ENCODE measurements at regions not wholly inside any gene's neighbourhood (a gene's known extent, or its start where the extent isn't known, plus 50 kb on each side); places are given as distances from the start of the nearest gene placed in this dataset.

GRCh38 chr3:65146179-65146578 lies 458.4 kb upstream of the ADAMTS9 start:
- H3K4me3 Mint-ChIP-seq, result peak overlapping the region; percentile 19
- H3K9me3 Mint-ChIP-seq, result peaks cover 6% of the 10 kb centered on the region
- H3K4me1 Mint-ChIP-seq, result peaks cover 61% of the 10 kb centered on the region
- peak overlapping the region; percentile 99 for H3K27ac Mint-ChIP-seq
- POLR2A ChIA-PET, result no interaction called here
- peak; percentile 56 for DNase-seq (ENCODE audit: low spot score)
- peak; percentile 78 for ATAC-seq
- CTCF ChIA-PET, result interaction anchor here (0.6 to 2.3 kb wide), 4 partner anchors 24 to 613 kb away, joined by 3 to 10 read pairs (median 4); no protein-coding TSS in a partner anchor
- peaks cover 11% of the 10 kb centered on the region for H3K27me3 Mint-ChIP-seq (ENCODE audit: low read depth)
- peaks cover 3% of the 10 kb centered on the region; the same call in 1 of the 2 replicates for H3K36me3 Mint-ChIP-seq
- TF ChIP-seq GRHL2 (CRISPR knock-in tag; IDR thresholded peaks at IDR 0.05; ENCODE audit: insufficient replicate concordance, severe bottlenecking), result no peak
- TF ChIP-seq FOXP4 (CRISPR knock-in tag; IDR thresholded peaks at IDR 0.05), result peak; percentile 62; the same call in 1 of the 2 replicates
- no peak for TF ChIP-seq ZNF396 (CRISPR knock-in tag; IDR thresholded peaks at IDR 0.05; ENCODE audit: borderline replicate concordance)
- no peak for TF ChIP-seq ZNF671 (CRISPR knock-in tag; IDR thresholded peaks at IDR 0.05)
- TF ChIP-seq NFYB (CRISPR knock-in tag; conservative IDR thresholded peaks at IDR 0.05; ENCODE audit: low read depth), result no peak
- TF ChIP-seq OVOL2 (CRISPR knock-in tag; IDR thresholded peaks at IDR 0.05; ENCODE audit: borderline replicate concordance), result no peak
- no peak for TF ChIP-seq MLX (CRISPR knock-in tag; IDR thresholded peaks at IDR 0.05)
- 0 out of 2 replicates have a peak, but pooled peaks have one; percentile 20 for TF ChIP-seq ZNF532 (CRISPR knock-in tag; IDR thresholded peaks at IDR 0.05; ENCODE audit: borderline replicate concordance)
- TF ChIP-seq KAT7 (CRISPR knock-in tag; IDR thresholded peaks at IDR 0.05; ENCODE audit: borderline replicate concordance), result no peak
- TF ChIP-seq NFATC4 (CRISPR knock-in tag; IDR thresholded peaks at IDR 0.05), result no peak
- TF ChIP-seq ELF4 (CRISPR knock-in tag; IDR thresholded peaks at IDR 0.05; ENCODE audit: low read depth), result no peak
- no peak for TF ChIP-seq RORB (CRISPR knock-in tag; IDR thresholded peaks at IDR 0.05)
- no peak for TF ChIP-seq TEAD4 (CRISPR knock-in tag; IDR thresholded peaks at IDR 0.05)
- no peak for TF ChIP-seq ZNF423 (CRISPR knock-in tag; IDR thresholded peaks at IDR 0.05)
- no peak for TF ChIP-seq NR3C1 (CRISPR knock-in tag; conservative IDR thresholded peaks at IDR 0.05; ENCODE audit: low read depth)
- TF ChIP-seq IRF1 (CRISPR knock-in tag; IDR thresholded peaks at IDR 0.05), result no peak
- peak; percentile 64; the same call in 1 of the 2 replicates for TF ChIP-seq MAX (CRISPR knock-in tag; IDR thresholded peaks at IDR 0.05)
- TF ChIP-seq MYBL2 (CRISPR knock-in tag; IDR thresholded peaks at IDR 0.05), result no peak
- no peak for TF ChIP-seq NR1H2 (CRISPR knock-in tag; IDR thresholded peaks at IDR 0.05)
- TF ChIP-seq GABPB1 (CRISPR knock-in tag; IDR thresholded peaks at IDR 0.05), result no peak
- TF ChIP-seq ZNF317 (CRISPR knock-in tag; IDR thresholded peaks at IDR 0.05; ENCODE audit: borderline replicate concordance, low read depth), result no peak
- TF ChIP-seq GTF2I (CRISPR knock-in tag; conservative IDR thresholded peaks at IDR 0.05), result no peak
- TF ChIP-seq PREB (CRISPR knock-in tag; IDR thresholded peaks at IDR 0.05; ENCODE audit: borderline replicate concordance), result no peak
- no peak for TF ChIP-seq ATF1 (CRISPR knock-in tag; IDR thresholded peaks at IDR 0.05)
- TF ChIP-seq USF1 (CRISPR knock-in tag; IDR thresholded peaks at IDR 0.05), result no peak
- 0 out of 2 replicates have a peak, but pooled peaks have one; percentile 36 for TF ChIP-seq ETV6 (CRISPR knock-in tag; IDR thresholded peaks at IDR 0.05)
- TF ChIP-seq ZBTB21 (CRISPR knock-in tag; IDR thresholded peaks at IDR 0.05; ENCODE audit: borderline replicate concordance), result no peak
- TF ChIP-seq TEAD1 (CRISPR knock-in tag; IDR thresholded peaks at IDR 0.05), result peak; percentile 89; the same call in 1 of the 2 replicates
- no peak for TF ChIP-seq FOXJ3 (CRISPR knock-in tag; IDR thresholded peaks at IDR 0.05; ENCODE audit: borderline replicate concordance)
- no peak for TF ChIP-seq SMAD3 (CRISPR knock-in tag; IDR thresholded peaks at IDR 0.05; ENCODE audit: borderline replicate concordance)

Data from WTC11 (cell line).